T-helper 17 cell (primary cell): ENCODE measurements at regions not wholly inside any gene's neighbourhood (a gene's known extent, or its start where the extent isn't known, plus 50 kb on each side); places are given as distances from the start of the nearest gene placed in this dataset.
"Not testable (repeated sequence)": the region's sequence is repeated elsewhere in the genome, so short reads cannot be mapped to it uniquely, and the experiment has no call there.

Experiments used
- ATAC-seq: fragments of 150-1000 bp; cut with Tn5 transposase; 2 replicates; pipeline ENCODE4 v1.10.0; 2021; ENCODE audit warnings: mild to moderate bottlenecking, moderate library complexity
- DNase-seq, 3 donors: peaks; one replicate each; pipeline versions ENCODE4 v3.0.0 to v3.0.0-alpha.2; 2020 to 2021
- H3K9me3 ChIP-seq: one replicate; pipeline ENCODE4 v1.7.0; 2013; ENCODE audit warnings: low read length, mild to moderate bottlenecking; ENCODE audit not compliant: control insufficient read depth, poor library complexity, severe bottlenecking
- H3K27ac Mint-ChIP-seq: one replicate; pipeline ENCODE4 v1.8.0; 2022; ENCODE audit warnings: mild to moderate bottlenecking, moderate library complexity, mixed read lengths
- H3K27me3 Mint-ChIP-seq: one replicate; pipeline ENCODE4 v1.8.0; 2022; ENCODE audit warnings: mixed read lengths
- H3K36me3 Mint-ChIP-seq: one replicate; pipeline ENCODE4 v1.8.0; 2022; ENCODE audit warnings: low read depth, mixed read lengths
- H3K4me1 Mint-ChIP-seq: one replicate; pipeline ENCODE4 v1.8.0; 2022; ENCODE audit warnings: mild to moderate bottlenecking, mixed read lengths
- H3K4me3 Mint-ChIP-seq: one replicate; pipeline ENCODE4 v1.8.0; 2022; ENCODE audit warnings: mild to moderate bottlenecking, moderate library complexity, mixed read lengths

- Mint-ChIP-seq H3K36me3 (no peaks in the 10 kb centered on the region), H3K4me1 (no peaks in the 10 kb centered on the region)
Measured at GRCh38 chr13:71382285-71382684, 484.7 kb downstream of the DACH1 start.

DNA sequence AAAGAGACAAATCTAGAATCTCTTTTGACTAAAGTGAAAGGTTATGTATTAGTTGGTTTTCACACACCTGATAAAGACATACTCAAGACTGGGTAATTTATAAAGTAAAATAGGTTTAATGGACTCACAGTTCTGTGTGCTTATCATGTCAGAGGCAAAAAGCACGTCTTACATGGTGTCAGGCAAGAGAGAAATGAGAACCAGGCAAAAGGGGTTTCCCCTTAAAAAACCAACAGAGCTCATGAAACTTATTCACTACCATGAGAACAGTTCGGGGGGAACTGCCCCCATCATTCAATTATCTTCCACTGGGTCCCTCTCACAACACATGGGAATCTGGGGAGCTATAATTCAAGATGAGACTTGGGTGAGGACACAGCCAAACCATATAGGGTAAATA is 486.8 kb downstream of the DACH1 start:
- H3K27me3 Mint-ChIP-seq: no peaks in the 10 kb centered on the region
- ATAC-seq (no peak), DNase-seq (no peak)
- H3K27ac Mint-ChIP-seq: no peak overlapping the region
- H3K4me3 Mint-ChIP-seq: no peak overlapping the region
- H3K4me1 Mint-ChIP-seq: no peaks in the 10 kb centered on the region
- no peaks in the 10 kb centered on the region for H3K9me3 ChIP-seq
- H3K36me3 Mint-ChIP-seq: no peaks in the 10 kb centered on the region

More at GRCh38 chr13:71382285-71382684, 484.7 kb downstream of the DACH1 start:
- DNase-seq: no peak
- no peak overlapping the region for H3K27ac Mint-ChIP-seq
- no peaks in the 10 kb centered on the region for H3K27me3 Mint-ChIP-seq
- no peak overlapping the region for H3K4me3 Mint-ChIP-seq
- no peaks in the 10 kb centered on the region for H3K9me3 ChIP-seq
- no peak for ATAC-seq

DNA sequence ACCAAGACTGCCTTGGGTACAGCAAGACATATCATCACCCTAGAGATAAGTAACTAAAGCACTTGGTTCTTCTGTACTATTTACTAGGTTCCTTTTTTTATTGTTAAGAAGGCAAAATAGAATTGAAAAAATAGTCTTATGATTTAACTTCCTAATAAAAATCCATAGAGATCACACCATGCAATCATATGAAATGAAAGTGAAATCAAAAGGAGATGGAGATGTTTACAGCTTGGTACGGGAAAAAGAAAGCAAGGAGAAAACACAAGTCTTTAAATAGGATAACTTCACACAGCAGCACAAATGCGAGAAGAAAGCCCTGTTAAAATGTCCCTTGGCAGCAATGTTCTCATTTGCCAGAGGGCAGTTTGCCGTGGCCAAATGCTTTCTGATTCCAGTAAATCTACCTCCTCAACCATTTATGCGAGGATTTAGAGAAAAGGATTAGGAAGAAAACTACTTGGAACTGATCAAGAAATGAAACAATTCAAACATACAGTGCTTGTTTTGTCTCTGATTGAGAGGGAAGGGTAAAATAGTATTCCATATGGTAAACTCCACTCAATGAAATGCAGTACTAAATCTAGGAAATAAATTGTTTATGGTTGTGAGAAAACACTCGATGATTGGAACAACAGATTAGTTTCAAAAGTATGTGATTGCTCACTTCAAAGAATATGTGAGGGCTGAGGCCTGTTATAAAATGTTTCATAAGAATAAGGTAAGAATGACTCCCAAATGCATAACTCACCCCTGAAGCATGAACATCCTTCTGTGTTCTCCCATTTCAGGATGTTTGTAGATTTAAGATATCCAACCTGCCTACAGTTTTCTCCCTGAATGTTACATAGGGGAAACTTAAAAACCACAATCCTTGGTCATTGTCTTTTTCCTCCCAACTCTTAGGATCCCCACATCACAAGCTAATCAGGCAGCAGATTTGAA is 487.8 kb downstream of the DACH1 start:
- Mint-ChIP-seq H3K4me1 (no peaks in the 10 kb centered on the region), H3K27ac (no peak overlapping the region), H3K27me3 (peaks cover 7% of the 10 kb centered on the region), H3K36me3 (no peaks in the 10 kb centered on the region), H3K4me3 (no peak overlapping the region)
- no peak for DNase-seq
- no peak for ATAC-seq
- no peaks in the 10 kb centered on the region for H3K9me3 ChIP-seq

DNA sequence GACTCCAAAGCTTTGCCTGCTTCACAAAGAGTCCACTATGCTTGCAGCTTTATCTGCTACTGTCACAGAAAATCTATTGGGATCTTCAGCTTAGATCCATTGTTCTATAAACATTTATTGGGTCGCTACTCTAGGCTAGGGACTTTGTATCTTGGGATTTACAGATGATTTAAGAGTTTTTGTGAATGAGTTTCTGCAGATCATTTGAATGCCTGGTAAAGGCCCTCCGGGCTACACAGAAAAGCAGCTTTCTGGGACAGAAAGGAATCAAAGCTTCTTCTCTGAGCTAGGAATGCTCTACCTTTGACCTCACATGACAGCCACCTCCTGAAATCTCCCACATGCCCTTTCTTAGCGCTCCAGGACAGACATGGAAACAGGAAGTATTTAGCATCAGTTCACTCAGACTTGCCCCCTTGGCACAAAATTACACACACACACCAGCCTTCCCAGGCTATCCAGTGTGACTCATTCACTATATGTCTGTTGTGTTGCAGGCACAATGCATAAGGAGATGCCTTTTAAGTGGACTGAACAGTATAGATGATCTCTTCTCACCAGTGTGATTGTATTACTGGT is 492.4 kb downstream of the DACH1 start:
- no peak for ATAC-seq
- no peak for DNase-seq
- Mint-ChIP-seq H3K4me1 (no peaks in the 10 kb centered on the region), H3K36me3 (no peaks in the 10 kb centered on the region), H3K27me3 (peaks cover 8% of the 10 kb centered on the region), H3K4me3 (no peak overlapping the region), H3K27ac (no peak overlapping the region)
- H3K9me3 ChIP-seq: no peaks in the 10 kb centered on the region

DNA sequence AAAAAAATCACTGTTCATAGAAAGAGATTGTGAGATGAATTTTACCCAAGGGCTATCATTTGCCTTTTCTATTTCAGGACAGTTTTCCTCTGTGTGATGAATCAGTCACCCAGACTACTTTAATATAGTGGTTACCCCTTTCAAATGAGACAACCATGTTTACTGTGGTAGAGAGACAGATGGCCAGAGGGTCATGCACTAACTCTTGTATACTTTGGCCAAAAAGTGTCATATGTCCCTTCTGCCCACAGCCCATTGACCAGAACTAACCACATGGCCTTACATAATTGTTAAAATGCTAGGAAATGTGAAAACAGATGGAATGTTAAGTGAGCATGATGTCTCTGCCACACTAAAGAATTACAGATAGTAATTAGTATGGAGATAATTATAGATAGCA is 498.7 kb downstream of the DACH1 start:
- ATAC-seq (no peak), DNase-seq (no peak)
- Mint-ChIP-seq H3K4me1 (no peaks in the 10 kb centered on the region), H3K27ac (no peak overlapping the region), H3K4me3 (no peak overlapping the region), H3K36me3 (no peaks in the 10 kb centered on the region), H3K27me3 (no peaks in the 10 kb centered on the region)
- no peaks in the 10 kb centered on the region for H3K9me3 ChIP-seq

DNA sequence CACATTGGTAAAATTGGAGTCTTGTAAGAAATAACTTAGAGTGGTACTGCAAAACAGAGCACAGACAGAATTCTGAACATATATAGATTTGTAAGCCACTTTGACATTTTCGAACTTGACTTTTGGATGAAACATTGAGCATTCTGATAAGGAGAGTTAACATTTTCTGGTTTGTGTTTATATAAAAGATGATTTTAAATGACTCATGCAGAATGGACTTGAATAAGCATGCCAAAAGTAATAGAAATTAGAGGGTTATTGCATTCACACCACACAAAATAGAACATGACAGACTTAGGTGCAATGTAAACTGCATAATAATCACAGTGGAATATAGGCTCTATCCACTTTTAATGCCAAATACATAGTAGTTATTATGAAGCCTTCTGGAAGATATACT is 507.0 kb downstream of the DACH1 start:
- no peak overlapping the region for H3K4me3 Mint-ChIP-seq
- ATAC-seq (no peak), DNase-seq (no peak)
- H3K9me3 ChIP-seq: no peaks in the 10 kb centered on the region
- H3K27me3 Mint-ChIP-seq: no peaks in the 10 kb centered on the region
- no peaks in the 10 kb centered on the region for H3K4me1 Mint-ChIP-seq
- H3K27ac Mint-ChIP-seq: no peak overlapping the region
- no peaks in the 10 kb centered on the region for H3K36me3 Mint-ChIP-seq

GRCh38 chr13:71359641-71360040 is 507.4 kb downstream of the DACH1 start:
- Mint-ChIP-seq H3K27me3 (no peaks in the 10 kb centered on the region), H3K36me3 (no peaks in the 10 kb centered on the region), H3K4me1 (no peaks in the 10 kb centered on the region), H3K27ac (no peak overlapping the region), H3K4me3 (no peak overlapping the region)
- no peak for ATAC-seq
- DNase-seq: no peak
- no peaks in the 10 kb centered on the region for H3K9me3 ChIP-seq

DNA sequence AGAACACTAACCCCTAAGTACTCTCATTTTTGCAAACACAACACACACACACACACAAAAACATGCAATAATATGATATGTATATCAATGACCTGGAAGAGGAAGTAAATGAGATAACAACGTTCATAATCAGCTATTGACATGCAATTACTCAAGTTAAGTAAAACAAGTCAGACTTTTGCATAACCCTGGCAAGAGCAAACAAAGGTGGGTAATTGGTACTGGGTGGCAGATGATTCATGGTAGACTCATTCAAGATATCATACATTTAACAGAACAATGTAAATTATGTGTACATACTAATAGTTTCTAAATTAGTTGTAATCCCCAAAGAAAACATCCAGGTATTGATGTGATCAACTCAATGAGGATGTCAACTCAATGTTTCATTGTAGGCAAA is 508.8 kb downstream of the DACH1 start:
- Mint-ChIP-seq H3K4me3 (no peak overlapping the region), H3K27ac (no peak overlapping the region), H3K27me3 (no peaks in the 10 kb centered on the region), H3K4me1 (no peaks in the 10 kb centered on the region), H3K36me3 (no peaks in the 10 kb centered on the region)
- DNase-seq (no peak), ATAC-seq (no peak)
- no peaks in the 10 kb centered on the region for H3K9me3 ChIP-seq

GRCh38 chr13:71355010-71355409 is 512.0 kb downstream of the DACH1 start:
- Mint-ChIP-seq H3K4me3 (no peak overlapping the region), H3K27me3 (no peaks in the 10 kb centered on the region), H3K4me1 (no peaks in the 10 kb centered on the region), H3K27ac (no peak overlapping the region), H3K36me3 (no peaks in the 10 kb centered on the region)
- H3K9me3 ChIP-seq: no peaks in the 10 kb centered on the region
- ATAC-seq (no peak), DNase-seq (no peak)

DNA sequence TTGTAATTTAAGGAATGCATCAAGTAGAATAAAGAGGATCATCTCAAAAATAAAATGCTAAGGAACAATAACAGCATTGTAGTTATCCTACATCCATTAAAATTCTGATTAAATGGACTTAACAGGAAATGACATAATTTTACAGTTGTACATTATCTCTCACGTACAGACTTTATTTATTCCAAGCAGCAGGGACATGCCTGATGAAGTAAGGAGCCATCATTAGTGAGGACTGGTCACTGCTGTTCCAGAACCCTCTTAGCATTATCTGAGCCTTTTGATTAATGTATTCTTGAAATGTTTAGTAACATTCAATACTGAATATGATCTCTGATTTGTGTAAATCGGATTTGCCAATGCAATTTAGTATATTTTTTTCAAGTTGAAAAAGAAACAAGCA is 516.1 kb downstream of the DACH1 start:
- ATAC-seq: no peak

DNA sequence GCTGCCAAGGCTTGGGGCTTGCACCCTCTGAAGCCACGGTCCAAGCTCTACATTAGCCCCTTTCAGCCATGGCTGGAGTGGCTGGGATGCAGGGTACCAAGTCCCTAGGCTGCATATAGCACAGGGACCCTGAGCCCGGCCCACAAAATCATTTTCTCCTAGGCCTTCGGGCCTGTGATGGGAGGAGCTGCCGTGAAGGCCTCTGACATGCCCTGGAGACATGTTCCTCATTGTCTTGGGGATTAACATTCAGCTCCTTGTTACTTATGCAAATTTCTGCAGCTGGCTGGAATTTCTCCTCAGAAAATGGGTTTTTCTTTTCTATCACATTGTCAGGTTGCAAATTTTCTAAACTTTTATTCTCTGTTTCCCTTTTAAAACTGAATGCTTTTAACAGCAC is 521.1 kb downstream of the DACH1 start:
- H3K27me3 Mint-ChIP-seq, DNase-seq, H3K4me3 Mint-ChIP-seq, ATAC-seq, H3K9me3 ChIP-seq, H3K4me1 Mint-ChIP-seq, H3K27ac Mint-ChIP-seq, H3K36me3 Mint-ChIP-seq: not testable (repeated sequence)

More for the DNA sequence above, 516.1 kb downstream of the DACH1 start:
- Mint-ChIP-seq H3K27me3 (no peaks in the 10 kb centered on the region), H3K4me3 (no peak overlapping the region), H3K36me3 (peaks cover 2% of the 10 kb centered on the region), H3K4me1 (no peaks in the 10 kb centered on the region), H3K27ac (no peak overlapping the region)
- no peaks in the 10 kb centered on the region for H3K9me3 ChIP-seq
- DNase-seq: no peak

DNA sequence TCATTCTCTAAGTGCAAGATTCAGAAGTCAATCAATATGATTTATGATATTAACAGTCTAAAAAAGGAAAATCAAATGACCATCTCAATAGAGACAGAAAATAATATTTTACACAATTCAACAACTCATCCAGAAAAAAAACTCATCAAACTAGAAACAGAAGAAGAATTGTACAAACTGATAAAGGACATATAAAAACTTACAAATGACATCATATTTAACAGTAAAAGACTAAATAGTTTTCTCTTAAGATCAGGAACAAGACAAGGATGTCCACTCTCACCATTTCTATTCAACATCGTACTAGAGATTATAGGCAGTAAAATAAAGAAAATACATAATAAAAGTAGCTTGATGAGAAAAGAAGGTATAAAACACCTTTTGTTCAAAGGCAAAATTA is 527.3 kb downstream of the DACH1 start:
- H3K27ac Mint-ChIP-seq: no peak overlapping the region
- no peak overlapping the region for H3K4me3 Mint-ChIP-seq
- H3K9me3 ChIP-seq: no peaks in the 10 kb centered on the region
- no peaks in the 10 kb centered on the region for H3K4me1 Mint-ChIP-seq
- H3K36me3 Mint-ChIP-seq: no peaks in the 10 kb centered on the region
- ATAC-seq (no peak), DNase-seq (no peak)
- H3K27me3 Mint-ChIP-seq: no peaks in the 10 kb centered on the region

- Mint-ChIP-seq H3K27me3 (no peaks in the 10 kb centered on the region), H3K4me1 (no peaks in the 10 kb centered on the region), H3K36me3 (no peaks in the 10 kb centered on the region), H3K4me3 (no peak overlapping the region), H3K27ac (no peak overlapping the region)
- no peaks in the 10 kb centered on the region for H3K9me3 ChIP-seq
- no peak for DNase-seq
- no peak for ATAC-seq
Measured at GRCh38 chr13:71339005-71339404, 528.0 kb downstream of the DACH1 start.

- Mint-ChIP-seq H3K4me1 (no peaks in the 10 kb centered on the region), H3K27ac (no peak overlapping the region), H3K4me3 (no peak overlapping the region), H3K36me3 (no peaks in the 10 kb centered on the region), H3K27me3 (no peaks in the 10 kb centered on the region)
- ATAC-seq (no peak), DNase-seq (no peak)
- peaks cover 2% of the 10 kb centered on the region for H3K9me3 ChIP-seq
Measured at GRCh38 chr13:71338070-71338469, 528.9 kb downstream of the DACH1 start.
